ENCODE measurements at regions not wholly inside any gene's neighbourhood (a gene's known extent, or its start where the extent isn't known, plus 50 kb on each side); places are given as distances from the start of the nearest gene placed in this dataset.

DNA sequence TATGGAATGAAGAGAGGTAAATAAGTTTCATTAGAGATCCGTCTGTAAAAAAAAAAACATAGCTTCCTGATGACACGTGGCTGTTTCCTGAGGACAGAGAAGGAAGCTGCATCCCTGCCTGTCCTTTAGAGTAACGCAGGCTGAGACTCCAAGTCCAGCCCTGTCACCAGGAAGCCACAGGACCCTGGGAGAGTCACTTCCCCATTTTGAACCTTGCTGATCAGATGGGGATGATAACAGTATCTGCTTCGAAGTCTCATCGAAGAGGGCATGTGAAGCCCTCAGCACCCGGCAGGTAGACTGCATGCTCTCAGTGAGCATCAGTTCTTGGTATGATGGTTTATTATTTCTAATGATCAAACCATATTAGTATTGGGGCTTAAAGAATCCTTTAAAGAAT, 139.1 kb upstream of the KCNG1 start:
- TF ChIP-seq ZNF565 (CRISPR knock-in tag; conservative IDR thresholded peaks at IDR 0.05; ENCODE audit: low read depth) (no peak), ISL1 (CRISPR knock-in tag; IDR thresholded peaks at IDR 0.05) (no peak), ZFP3 (CRISPR knock-in tag; IDR thresholded peaks at IDR 0.05) (no peak), PATZ1 (CRISPR knock-in tag; IDR thresholded peaks at IDR 0.05; ENCODE audit: borderline replicate concordance) (no peak), OSR1 (CRISPR knock-in tag; IDR thresholded peaks at IDR 0.05) (no peak), TSHZ2 (CRISPR knock-in tag; IDR thresholded peaks at IDR 0.05) (no peak)

Data from SK-N-SH treated with all-trans-retinoic acid at 6 μM for 48 hours (cell line).